HFF-Myc (cell line): ENCODE measurements at regions not wholly inside any gene's neighbourhood (a gene's known extent, or its start where the extent isn't known, plus 50 kb on each side); places are given as distances from the start of the nearest gene placed in this dataset.

ENCODE experiments used
- DNase-seq: peaks from one replicate; pipeline ENCODE4 v3.0.0-alpha.2; 2011; ENCODE audit warnings: low read depth; ENCODE audit errors: extremely low read depth
- H3K4me3 ChIP-seq: replicated peaks from 2 replicates; pipeline ENCODE4 v1.5.1; 2011; ENCODE audit warnings: low read depth, mild to moderate bottlenecking, control low read depth, low read length
- TF ChIP-seq, protein P1 (sequence below): IDR thresholded peaks from 2 replicates; pipeline ENCODE4 v1.5.1; 2012; ENCODE audit warnings: mild to moderate bottlenecking, low read depth, low read length, control low read depth; ENCODE audit errors: missing control alignments

DNA sequence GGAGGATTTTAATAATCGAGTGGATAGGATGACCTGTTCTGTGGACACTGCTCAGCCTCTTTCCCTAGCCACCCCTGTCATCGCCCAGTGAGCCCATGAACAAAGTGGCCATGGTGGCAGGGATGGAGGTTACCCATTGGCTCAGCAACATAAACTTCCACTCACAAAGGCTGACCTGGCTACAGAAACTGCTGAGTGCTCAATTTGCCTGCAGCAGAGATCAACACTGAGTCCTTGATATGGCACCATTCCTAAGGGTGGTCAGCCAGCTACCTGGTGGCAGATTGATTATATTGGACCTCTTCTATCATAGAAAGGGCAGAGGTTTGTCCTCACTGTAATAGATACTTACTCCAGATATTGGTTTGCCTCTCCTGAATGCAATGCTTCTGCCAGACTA lies 465.4 kb upstream of the FBXO33 start:
- TF ChIP-seq, protein P1, sequence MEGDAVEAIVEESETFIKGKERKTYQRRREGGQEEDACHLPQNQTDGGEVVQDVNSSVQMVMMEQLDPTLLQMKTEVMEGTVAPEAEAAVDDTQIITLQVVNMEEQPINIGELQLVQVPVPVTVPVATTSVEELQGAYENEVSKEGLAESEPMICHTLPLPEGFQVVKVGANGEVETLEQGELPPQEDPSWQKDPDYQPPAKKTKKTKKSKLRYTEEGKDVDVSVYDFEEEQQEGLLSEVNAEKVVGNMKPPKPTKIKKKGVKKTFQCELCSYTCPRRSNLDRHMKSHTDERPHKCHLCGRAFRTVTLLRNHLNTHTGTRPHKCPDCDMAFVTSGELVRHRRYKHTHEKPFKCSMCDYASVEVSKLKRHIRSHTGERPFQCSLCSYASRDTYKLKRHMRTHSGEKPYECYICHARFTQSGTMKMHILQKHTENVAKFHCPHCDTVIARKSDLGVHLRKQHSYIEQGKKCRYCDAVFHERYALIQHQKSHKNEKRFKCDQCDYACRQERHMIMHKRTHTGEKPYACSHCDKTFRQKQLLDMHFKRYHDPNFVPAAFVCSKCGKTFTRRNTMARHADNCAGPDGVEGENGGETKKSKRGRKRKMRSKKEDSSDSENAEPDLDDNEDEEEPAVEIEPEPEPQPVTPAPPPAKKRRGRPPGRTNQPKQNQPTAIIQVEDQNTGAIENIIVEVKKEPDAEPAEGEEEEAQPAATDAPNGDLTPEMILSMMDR, result no peak
- no peak for DNase-seq
- H3K4me3 ChIP-seq, result no peak overlapping the region

DNA sequence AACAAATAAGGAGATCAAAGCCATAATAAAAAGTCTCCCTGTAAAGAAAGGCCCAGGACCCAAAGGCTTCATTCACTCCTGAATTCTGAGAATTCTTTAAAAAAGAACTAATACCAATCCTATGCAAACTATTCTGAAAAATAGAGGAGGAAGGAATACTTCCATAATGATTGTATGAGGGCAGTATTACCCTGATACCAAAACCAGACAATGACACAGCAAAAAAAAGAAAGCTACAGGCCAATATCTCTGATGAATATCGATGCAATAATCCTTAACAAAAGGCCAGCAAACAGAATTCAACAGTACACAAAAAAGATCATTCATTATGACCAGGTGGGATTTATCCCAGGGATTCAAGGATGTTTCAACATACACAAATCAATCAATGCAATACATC lies 457.8 kb upstream of the FBXO33 start:
- no peak for DNase-seq
- TF ChIP-seq, protein P1, result no peak
- H3K4me3 ChIP-seq, result no peak overlapping the region

GRCh38 chr14:39884091-39884490 lies 451.9 kb upstream of the FBXO33 start:
- TF ChIP-seq, protein P1, result no peak
- H3K4me3 ChIP-seq, result no peak overlapping the region
- no peak for DNase-seq

DNA sequence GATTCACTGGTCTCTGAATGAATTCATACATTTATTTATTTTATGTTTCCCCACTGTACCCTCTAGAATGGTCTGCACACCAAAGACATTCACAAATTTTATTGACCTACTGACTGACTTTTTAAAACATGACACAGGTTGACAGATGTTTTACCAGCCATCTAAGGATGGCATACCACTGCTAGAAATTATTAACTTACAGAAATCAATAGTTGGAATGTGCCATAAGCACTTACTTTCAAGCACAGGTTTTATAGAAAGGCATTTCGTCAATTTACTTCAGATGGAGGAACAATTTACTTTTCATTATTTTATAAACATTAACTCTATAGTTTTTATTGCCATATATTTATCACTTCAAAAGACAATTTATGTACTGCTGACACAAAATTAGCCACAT lies 448.7 kb upstream of the FBXO33 start:
- H3K4me3 ChIP-seq, result no peak overlapping the region
- DNase-seq, result no peak
- TF ChIP-seq, protein P1, result no peak

- H3K4me3 ChIP-seq, result no peak overlapping the region
- TF ChIP-seq, protein P1, result no peak
- DNase-seq, result no peak
Measured at GRCh38 chr14:39880106-39880695, 448.0 kb upstream of the FBXO33 start.

DNA sequence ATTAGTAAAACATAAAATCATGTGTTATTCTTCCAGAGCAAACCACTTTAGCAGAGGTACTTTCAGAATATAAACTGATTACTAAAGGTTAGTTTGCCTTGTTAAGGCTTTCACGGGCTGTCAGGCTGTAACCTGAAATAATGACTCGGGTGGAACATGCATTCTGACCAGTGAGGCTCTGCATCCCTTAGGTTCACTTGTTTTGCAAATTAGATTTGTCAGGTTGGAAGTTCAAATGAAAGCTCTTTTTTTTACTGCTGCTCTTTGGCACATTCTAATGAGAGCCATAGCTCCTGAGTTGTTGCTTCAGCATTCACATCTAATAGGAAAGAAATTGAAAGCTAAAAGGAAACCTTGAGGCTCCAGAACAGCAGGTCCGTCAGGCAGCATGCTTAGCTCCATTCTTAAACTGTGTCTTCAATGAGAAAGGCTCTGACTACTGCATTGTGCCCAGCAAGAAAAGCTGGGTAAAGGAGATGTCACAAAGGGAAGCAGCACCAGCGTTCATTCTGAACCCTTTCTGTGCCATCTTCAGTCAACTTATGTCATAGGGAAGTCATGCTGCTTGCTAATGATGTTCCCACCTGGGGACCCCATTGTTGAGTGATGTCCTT lies 445.5 kb upstream of the FBXO33 start:
- DNase-seq, result no peak
- TF ChIP-seq, protein P1, result no peak
- no peak overlapping the region for H3K4me3 ChIP-seq

DNA sequence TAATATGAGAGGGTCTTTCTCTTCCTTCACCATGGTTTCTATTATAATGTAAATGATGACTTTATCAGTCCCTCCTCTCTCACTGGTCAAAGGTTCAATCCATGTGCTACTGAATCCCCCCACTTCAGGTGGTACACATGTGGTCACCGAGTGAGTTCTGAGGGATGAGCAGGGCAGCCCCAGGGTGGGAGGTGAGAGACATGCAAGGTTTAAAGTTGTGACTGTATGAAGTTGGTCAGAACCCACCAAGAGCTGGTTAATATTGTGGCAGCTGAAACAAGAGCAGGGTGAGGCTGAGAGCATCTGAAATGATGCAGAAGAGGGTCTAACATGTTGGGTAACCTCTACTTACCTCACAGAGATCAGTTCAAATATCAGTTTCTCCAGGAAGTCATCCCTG lies 444.7 kb upstream of the FBXO33 start:
- no peak overlapping the region for H3K4me3 ChIP-seq
- TF ChIP-seq, protein P1, result no peak
- DNase-seq, result no peak
